ENCODE measurements at regions not wholly inside any gene's neighbourhood (a gene's known extent, or its start where the extent isn't known, plus 50 kb on each side); places are given as distances from the start of the nearest gene placed in this dataset.

DNA sequence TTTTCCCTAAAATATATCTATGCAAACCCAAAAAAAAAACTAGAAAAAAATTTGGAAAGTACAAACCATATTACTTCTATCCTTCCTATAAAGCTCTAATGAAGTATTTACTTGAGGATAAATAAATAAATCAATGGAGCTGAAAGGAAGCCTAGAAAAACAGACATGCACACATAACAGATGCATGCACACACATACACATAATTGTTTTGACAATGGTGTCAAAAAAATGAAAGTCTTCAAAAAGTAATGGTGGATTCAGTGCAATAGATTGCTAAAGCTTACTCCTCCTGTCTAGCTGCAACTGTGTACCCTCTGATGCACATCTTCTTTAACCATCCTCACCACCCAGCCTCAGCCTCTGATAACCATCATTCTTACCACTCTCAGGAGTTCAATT, 521.9 kb upstream of the RGS18 start:
- DNase-seq, result no peak
- no peaks in the 10 kb centered on the region for H3K27me3 Mint-ChIP-seq
- peaks cover 2 to 21% (median 8%) of the 10 kb centered on the region in 3 donors for H3K9me3 Mint-ChIP-seq
- Histone ChIP-seq H3K4me3 (ENCODE audit: control insufficient read depth in 1 of 2, extremely low read depth in 1 of 2, low read length in 1 of 2) (no peak overlapping the region), H3K27me3 (replicated peaks in 1 of 2; ENCODE audit: control insufficient read depth in 2 of 2, extremely low read depth in 1 of 2, insufficient read depth in 2 of 2, low read length in 1 of 2) (no peaks in the 10 kb centered on the region), H3K27ac (ENCODE audit: low read length) (no peak overlapping the region), H3K9me3 (no peaks in the 10 kb centered on the region), H3K4me1 (ENCODE audit: control insufficient read depth in 1 of 2, extremely low read depth in 1 of 2, insufficient read depth in 2 of 2, low read length in 2 of 2) (no peaks in the 10 kb centered on the region), H3K36me3 (ENCODE audit: control insufficient read depth in 2 of 2, extremely low read depth in 1 of 2, insufficient read depth in 1 of 2, low read length in 1 of 2) (no peaks in the 10 kb centered on the region)
- H3K27ac Mint-ChIP-seq, result no peak overlapping the region
- ChIA-PET POLR2A (no interaction called here), CTCF (no interaction called here)
- no peaks in the 10 kb centered on the region for H3K4me1 Mint-ChIP-seq
- ATAC-seq (replicated peaks in 1 of 4), result no peak
- H3K36me3 Mint-ChIP-seq, result no peaks in the 10 kb centered on the region
- H3K4me3 Mint-ChIP-seq, result no peak overlapping the region

DNA sequence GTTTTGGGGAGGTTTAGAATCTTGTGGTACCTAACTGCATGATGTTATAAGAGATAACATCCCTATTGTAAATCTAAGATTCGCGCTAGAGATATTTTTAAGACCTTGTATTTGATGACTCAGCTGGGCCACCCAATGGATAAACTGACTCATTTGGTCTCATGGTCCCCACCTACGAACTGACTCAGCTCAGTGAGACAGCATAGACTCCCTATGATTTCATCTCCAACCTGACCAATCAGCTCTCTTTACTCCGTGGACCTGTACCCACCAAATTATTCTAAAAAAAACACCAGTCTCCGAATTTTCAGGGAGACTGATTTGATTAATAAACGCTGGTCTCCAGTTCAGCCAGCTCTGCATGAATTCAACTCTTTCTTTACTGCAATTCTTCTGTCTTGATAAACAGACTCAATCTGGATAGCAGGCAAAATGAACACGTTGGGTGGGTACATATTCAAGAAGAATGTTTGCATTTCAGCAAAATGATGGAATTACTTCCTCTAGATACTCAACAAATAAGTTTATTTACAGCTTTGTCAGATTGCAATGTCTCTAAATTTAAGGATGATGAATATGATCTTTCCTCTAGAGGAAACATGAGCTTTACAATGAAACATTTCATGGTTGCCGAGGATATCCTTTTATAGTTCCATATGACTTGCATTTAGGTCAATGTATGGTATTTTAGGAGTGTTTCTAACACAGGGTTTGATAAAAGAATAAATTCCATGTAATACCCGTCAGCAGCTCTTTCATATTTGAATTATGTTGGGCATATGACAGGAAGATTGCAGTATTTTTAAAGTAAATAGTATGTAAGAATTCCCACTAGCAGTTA, 516.6 kb upstream of the RGS18 start:
- DNase-seq (no peak), ATAC-seq (replicated peaks in 1 of 4) (no peak)
- Mint-ChIP-seq H3K27ac (no peak overlapping the region), H3K9me3 (peaks cover 4 to 12% (median 4%) of the 10 kb centered on the region in 3 donors), H3K36me3 (no peaks in the 10 kb centered on the region), H3K27me3 (no peaks in the 10 kb centered on the region), H3K4me1 (no peaks in the 10 kb centered on the region), H3K4me3 (no peak overlapping the region)
- 75% methylated on average over 2 of the region's 9 CpGs for whole genome bisulfite sequencing (ENCODE audit: insufficient coverage)
- Histone ChIP-seq H3K27me3 (replicated peaks in 1 of 2; ENCODE audit: control insufficient read depth in 2 of 2, extremely low read depth in 1 of 2, insufficient read depth in 2 of 2, low read length in 1 of 2) (no peaks in the 10 kb centered on the region), H3K4me1 (ENCODE audit: control insufficient read depth in 1 of 2, extremely low read depth in 1 of 2, insufficient read depth in 2 of 2, low read length in 2 of 2) (no peaks in the 10 kb centered on the region), H3K4me3 (ENCODE audit: control insufficient read depth in 1 of 2, extremely low read depth in 1 of 2, low read length in 1 of 2) (no peak overlapping the region), H3K27ac (ENCODE audit: low read length) (no peak overlapping the region), H3K9me3 (no peaks in the 10 kb centered on the region), H3K36me3 (ENCODE audit: control insufficient read depth in 2 of 2, extremely low read depth in 1 of 2, insufficient read depth in 1 of 2, low read length in 1 of 2) (no peaks in the 10 kb centered on the region)
- POLR2A ChIA-PET, result no interaction called here
- CTCF ChIA-PET, result no interaction called here

DNA sequence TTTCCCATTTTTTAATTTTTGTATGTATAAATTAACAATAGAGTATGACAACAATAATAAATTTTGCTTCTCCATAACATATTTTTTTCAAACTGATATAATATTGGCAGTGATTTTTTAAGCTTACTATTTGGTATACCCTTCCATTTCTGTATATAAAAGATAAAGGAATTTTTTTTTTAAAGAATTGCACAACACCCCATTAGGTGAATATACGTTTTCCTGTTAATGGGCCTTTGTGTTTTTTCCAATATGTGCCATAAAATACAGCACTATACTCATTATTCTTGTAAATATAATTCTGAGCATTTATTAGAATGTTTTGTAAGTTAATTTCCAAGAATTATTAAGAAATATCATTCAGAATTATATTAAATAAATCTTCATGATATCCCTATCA, 515.2 kb upstream of the RGS18 start:
- ChIA-PET CTCF (no interaction called here), POLR2A (no interaction called here)
- Mint-ChIP-seq H3K27ac (no peak overlapping the region), H3K27me3 (no peaks in the 10 kb centered on the region), H3K9me3 (peaks cover 2 to 11% (median 4%) of the 10 kb centered on the region in 3 donors), H3K4me3 (no peak overlapping the region), H3K36me3 (no peaks in the 10 kb centered on the region), H3K4me1 (no peaks in the 10 kb centered on the region)
- WGBS (ENCODE audit: insufficient coverage), result no CpG with 5 or more reads among the region's 1 CpG
- Histone ChIP-seq H3K27me3 (replicated peaks in 1 of 2; ENCODE audit: control insufficient read depth in 2 of 2, extremely low read depth in 1 of 2, insufficient read depth in 2 of 2, low read length in 1 of 2) (no peaks in the 10 kb centered on the region), H3K9me3 (no peaks in the 10 kb centered on the region), H3K4me1 (ENCODE audit: control insufficient read depth in 1 of 2, extremely low read depth in 1 of 2, insufficient read depth in 2 of 2, low read length in 2 of 2) (no peaks in the 10 kb centered on the region), H3K27ac (ENCODE audit: low read length) (no peak overlapping the region), H3K36me3 (ENCODE audit: control insufficient read depth in 2 of 2, extremely low read depth in 1 of 2, insufficient read depth in 1 of 2, low read length in 1 of 2) (no peaks in the 10 kb centered on the region), H3K4me3 (ENCODE audit: control insufficient read depth in 1 of 2, extremely low read depth in 1 of 2, low read length in 1 of 2) (no peak overlapping the region)
- no peak for ATAC-seq (replicated peaks in 1 of 4)
- no peak for DNase-seq

DNA sequence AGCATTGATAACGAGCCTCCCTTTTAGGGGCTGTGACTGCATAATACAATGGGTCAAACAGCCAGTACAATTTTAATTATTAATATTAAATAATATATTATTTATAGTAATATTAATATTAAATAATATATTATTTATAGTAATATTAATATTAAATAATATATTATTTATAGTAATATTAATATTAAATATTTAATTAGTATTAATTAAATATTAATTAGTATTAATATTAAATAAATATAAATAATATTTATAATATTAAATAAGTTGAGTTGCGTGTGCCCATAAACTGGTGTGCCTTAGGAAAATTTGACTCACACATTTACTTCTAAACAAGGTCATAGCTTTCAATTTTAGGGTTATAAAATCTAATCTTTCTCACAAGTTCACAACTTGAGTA, 509.3 kb upstream of the RGS18 start:
- POLR2A ChIA-PET, result interaction anchor here in 1 of 2 donors (0.6 kb wide), 1 partner anchor 463 kb away, joined by 3 read pairs; no protein-coding TSS in a partner anchor
- Histone ChIP-seq H3K36me3 (ENCODE audit: control insufficient read depth in 2 of 2, extremely low read depth in 1 of 2, insufficient read depth in 1 of 2, low read length in 1 of 2) (no peaks in the 10 kb centered on the region), H3K27ac (ENCODE audit: low read length) (no peak overlapping the region), H3K4me3 (ENCODE audit: control insufficient read depth in 1 of 2, extremely low read depth in 1 of 2, low read length in 1 of 2) (no peak overlapping the region), H3K9me3 (no peaks in the 10 kb centered on the region), H3K4me1 (ENCODE audit: control insufficient read depth in 1 of 2, extremely low read depth in 1 of 2, insufficient read depth in 2 of 2, low read length in 2 of 2) (no peaks in the 10 kb centered on the region), H3K27me3 (replicated peaks in 1 of 2; ENCODE audit: control insufficient read depth in 2 of 2, extremely low read depth in 1 of 2, insufficient read depth in 2 of 2, low read length in 1 of 2) (no peaks in the 10 kb centered on the region)
- no peak for DNase-seq
- CTCF ChIA-PET, result no interaction called here
- no peak overlapping the region for H3K4me3 Mint-ChIP-seq
- H3K36me3 Mint-ChIP-seq, result no peaks in the 10 kb centered on the region
- no peaks in the 10 kb centered on the region for H3K4me1 Mint-ChIP-seq
- no peaks in the 10 kb centered on the region for H3K27me3 Mint-ChIP-seq
- H3K27ac Mint-ChIP-seq, result no peak overlapping the region
- peaks cover 2 to 10% (median 4%) of the 10 kb centered on the region in 3 donors for H3K9me3 Mint-ChIP-seq
- no CpG with 5 or more reads among the region's 2 CpGs for WGBS (ENCODE audit: insufficient coverage)
- no peak for ATAC-seq (replicated peaks in 1 of 4)

DNA sequence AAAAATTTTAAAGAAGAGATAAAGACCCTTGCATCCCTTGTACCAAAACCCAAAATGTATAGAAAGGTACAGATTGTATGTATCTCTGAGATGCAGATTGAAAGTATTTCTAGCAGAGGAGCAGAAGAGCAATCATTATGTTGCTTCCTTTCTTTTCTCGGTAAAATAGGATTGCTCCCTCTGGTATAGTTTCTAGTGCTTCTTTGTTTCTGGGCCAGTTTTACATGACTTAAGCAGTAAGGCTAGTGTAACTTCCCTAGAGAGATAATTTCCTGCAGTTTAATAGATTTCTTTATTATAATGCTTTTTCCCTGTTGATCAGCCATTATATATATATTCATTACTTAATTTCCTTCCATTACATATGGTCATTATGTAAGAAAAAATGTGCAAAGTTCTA, 496.2 kb upstream of the RGS18 start:
- Mint-ChIP-seq H3K4me1 (no peaks in the 10 kb centered on the region), H3K27me3 (no peaks in the 10 kb centered on the region), H3K9me3 (peaks cover 0 to 5% (median 3%) of the 10 kb centered on the region in 3 donors), H3K27ac (no peak overlapping the region), H3K36me3 (no peaks in the 10 kb centered on the region), H3K4me3 (no peak overlapping the region)
- CTCF ChIA-PET, result no interaction called here
- Histone ChIP-seq H3K4me3 (ENCODE audit: control insufficient read depth in 1 of 2, extremely low read depth in 1 of 2, low read length in 1 of 2) (no peak overlapping the region), H3K27me3 (replicated peaks in 1 of 2; ENCODE audit: control insufficient read depth in 2 of 2, extremely low read depth in 1 of 2, insufficient read depth in 2 of 2, low read length in 1 of 2) (no peaks in the 10 kb centered on the region), H3K36me3 (ENCODE audit: control insufficient read depth in 2 of 2, extremely low read depth in 1 of 2, insufficient read depth in 1 of 2, low read length in 1 of 2) (no peaks in the 10 kb centered on the region), H3K27ac (ENCODE audit: low read length) (no peak overlapping the region), H3K4me1 (ENCODE audit: control insufficient read depth in 1 of 2, extremely low read depth in 1 of 2, insufficient read depth in 2 of 2, low read length in 2 of 2) (no peaks in the 10 kb centered on the region), H3K9me3 (no peaks in the 10 kb centered on the region)
- no CpG with 5 or more reads among the region's 1 CpG for WGBS (ENCODE audit: insufficient coverage)
- POLR2A ChIA-PET, result no interaction called here
- ATAC-seq (replicated peaks in 1 of 4), result no peak
- no peak for DNase-seq

DNA sequence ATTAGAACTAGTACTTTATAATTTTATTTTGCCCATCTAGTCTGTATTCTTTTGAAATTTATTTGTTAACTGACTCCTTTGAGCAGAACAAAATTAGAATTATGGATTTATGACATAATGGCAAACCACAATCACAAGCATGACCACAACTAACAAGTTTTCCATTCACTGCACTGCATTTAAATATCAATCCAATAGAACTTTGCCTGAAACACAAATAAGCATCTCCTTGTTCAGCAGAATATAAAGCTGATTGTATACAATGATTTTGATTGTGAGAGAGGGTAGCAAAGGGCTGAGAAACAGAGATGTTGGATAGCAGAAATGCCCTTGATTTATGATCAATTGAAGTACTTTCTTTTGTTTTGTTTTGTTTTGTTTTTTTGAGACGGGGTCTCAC, 495.5 kb upstream of the RGS18 start:
- 100% methylated on average over 1 of the region's 1 CpG for WGBS (ENCODE audit: insufficient coverage)

DNA sequence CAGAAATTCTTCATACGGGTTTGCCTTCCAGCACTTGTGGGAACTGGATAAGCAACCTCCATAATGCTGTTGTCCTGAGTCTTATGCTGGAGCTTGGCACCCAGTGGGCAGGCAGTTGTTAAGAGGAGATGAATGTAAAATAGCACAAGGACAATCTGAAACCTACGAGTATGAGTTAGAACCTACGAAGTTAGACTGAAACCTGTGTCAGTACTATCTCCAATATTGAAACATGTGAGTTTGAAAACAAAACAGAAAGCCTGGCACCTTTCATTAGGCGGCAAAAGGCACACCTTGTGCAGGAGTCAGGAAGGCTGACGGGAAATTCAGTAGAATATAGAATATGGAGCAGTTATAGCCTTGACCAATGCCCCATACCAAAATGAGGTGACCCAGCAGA, 489.7 kb upstream of the RGS18 start:
- no peak overlapping the region for H3K27ac Mint-ChIP-seq
- DNase-seq, result no peak

More for the DNA sequence above, 495.5 kb upstream of the RGS18 start:
- H3K27me3 ChIP-seq (replicated peaks in 1 of 2; ENCODE audit: control insufficient read depth in 2 of 2, extremely low read depth in 1 of 2, insufficient read depth in 2 of 2, low read length in 1 of 2), result no peaks in the 10 kb centered on the region
- Mint-ChIP-seq H3K27me3 (no peaks in the 10 kb centered on the region), H3K36me3 (no peaks in the 10 kb centered on the region), H3K27ac (no peak overlapping the region), H3K4me1 (no peaks in the 10 kb centered on the region), H3K9me3 (peaks cover 0 to 5% (median 3%) of the 10 kb centered on the region in 3 donors), H3K4me3 (no peak overlapping the region)
- no peak for DNase-seq
- no peaks in the 10 kb centered on the region for H3K36me3 ChIP-seq (ENCODE audit: control insufficient read depth in 2 of 2, extremely low read depth in 1 of 2, insufficient read depth in 1 of 2, low read length in 1 of 2)
- no peak overlapping the region for H3K27ac ChIP-seq (ENCODE audit: low read length)
- no peaks in the 10 kb centered on the region for H3K9me3 ChIP-seq
- POLR2A ChIA-PET, result no interaction called here
- no peaks in the 10 kb centered on the region for H3K4me1 ChIP-seq (ENCODE audit: control insufficient read depth in 1 of 2, extremely low read depth in 1 of 2, insufficient read depth in 2 of 2, low read length in 2 of 2)
- CTCF ChIA-PET, result no interaction called here
- no peak for ATAC-seq (replicated peaks in 1 of 4)
- H3K4me3 ChIP-seq (ENCODE audit: control insufficient read depth in 1 of 2, extremely low read depth in 1 of 2, low read length in 1 of 2), result no peak overlapping the region

More for the DNA sequence above, 489.7 kb upstream of the RGS18 start:
- H3K27me3 ChIP-seq (replicated peaks in 1 of 2; ENCODE audit: control insufficient read depth in 2 of 2, extremely low read depth in 1 of 2, insufficient read depth in 2 of 2, low read length in 1 of 2), result no peaks in the 10 kb centered on the region
- no peaks in the 10 kb centered on the region for H3K9me3 ChIP-seq
- no peaks in the 10 kb centered on the region for H3K27me3 Mint-ChIP-seq
- ATAC-seq (replicated peaks in 1 of 4), result no peak
- no peak overlapping the region for H3K4me3 Mint-ChIP-seq
- ChIA-PET POLR2A (no interaction called here), CTCF (no interaction called here)
- no peaks in the 10 kb centered on the region for H3K36me3 Mint-ChIP-seq
- 77% methylated on average over 2 of the region's 5 CpGs for WGBS (ENCODE audit: insufficient coverage)
- H3K27ac ChIP-seq (ENCODE audit: low read length), result no peak overlapping the region
- no peaks in the 10 kb centered on the region for H3K36me3 ChIP-seq (ENCODE audit: control insufficient read depth in 2 of 2, extremely low read depth in 1 of 2, insufficient read depth in 1 of 2, low read length in 1 of 2)
- H3K4me1 ChIP-seq (ENCODE audit: control insufficient read depth in 1 of 2, extremely low read depth in 1 of 2, insufficient read depth in 2 of 2, low read length in 2 of 2), result no peaks in the 10 kb centered on the region
- H3K9me3 Mint-ChIP-seq, result peaks cover 0 to 10% (median 0%) of the 10 kb centered on the region in 3 donors
- no peaks in the 10 kb centered on the region for H3K4me1 Mint-ChIP-seq
- no peak overlapping the region for H3K4me3 ChIP-seq (ENCODE audit: control insufficient read depth in 1 of 2, extremely low read depth in 1 of 2, low read length in 1 of 2)

Measured in T-cell (primary cell).